Vagina (tissue), 2 donors: ENCODE measurements at regions not wholly inside any gene's neighbourhood (a gene's known extent, or its start where the extent isn't known, plus 50 kb on each side); places are given as distances from the start of the nearest gene placed in this dataset.

Experiments
- CTCF ChIP-seq, 3 experiments: fragments of 450-650 bp in 2 of 3; fragments of 200-600 bp in 1 of 3; sonication (generic) in 1 of 3; IDR thresholded peaks; one replicate each; pipeline ENCODE4 v1.5.1; 2017 to 2019; ENCODE audit warnings: antibody characterized with exemption in 3 of 3, mild to moderate bottlenecking in 2 of 3, moderate library complexity in 2 of 3
- POLR2A ChIP-seq, 2 donors: fragments of 450-650 bp; IDR thresholded peaks; one replicate each; pipeline ENCODE4 v1.6.1; 2017; ENCODE audit warnings: antibody characterized with exemption in 2 of 2, mild to moderate bottlenecking in 2 of 2, moderate library complexity in 2 of 2
- POLR2AphosphoS5 ChIP-seq, 2 donors: sonication (generic); formaldehyde crosslinking; IDR thresholded peaks; one replicate each; pipeline ENCODE4 v1.9.0; 2017; ENCODE audit warnings: antibody characterized with exemption in 2 of 2, mild to moderate bottlenecking in 2 of 2, low read depth in 1 of 2; ENCODE audit not compliant: insufficient read depth in 1 of 2

GRCh38 chr2:60627412-60627811, 74.0 kb upstream of the BCL11A start:
- no peak for TF ChIP-seq CTCF (IDR thresholded peaks at IDR 0.05)
- TF ChIP-seq POLR2A (IDR thresholded peaks at IDR 0.05) = no peak
- TF ChIP-seq POLR2AphosphoS5 (IDR thresholded peaks at IDR 0.05; ENCODE audit: insufficient read depth in 1 of 2, low read depth in 1 of 2) = no peak
